Stomach (tissue), 4 donors: ENCODE measurements at regions not wholly inside any gene's neighbourhood (a gene's known extent, or its start where the extent isn't known, plus 50 kb on each side); places are given as distances from the start of the nearest gene placed in this dataset.

Source experiments
- EP300 ChIP-seq: sonication (generic); formaldehyde crosslinking; IDR thresholded peaks from one replicate; pipeline ENCODE4 v1.6.1; 2017; ENCODE audit warnings: antibody characterized with exemption
- POLR2A ChIP-seq, 4 donors: fragments of 450-650 bp; IDR thresholded peaks; one replicate each; pipeline ENCODE4 v1.6.1; 2016; ENCODE audit warnings: antibody characterized with exemption in 4 of 4, control low read depth in 2 of 4, mild to moderate bottlenecking in 1 of 4, moderate library complexity in 1 of 4
- POLR2AphosphoS5 ChIP-seq, 3 donors: sonication (generic); formaldehyde crosslinking; IDR thresholded peaks; one replicate each; pipeline ENCODE4 v1.6.1; 2016; ENCODE audit warnings: antibody characterized with exemption in 3 of 3
- TF ChIP-seq, protein P1 (sequence below), 7 experiments: fragments of 450-650 bp in 4 of 7; fragments of 200-600 bp in 3 of 7; sonication (generic) in 3 of 7; IDR thresholded peaks; one replicate each; pipeline ENCODE4 v1.5.1; 2016 to 2019; ENCODE audit warnings: antibody characterized with exemption in 7 of 7, control low read depth in 2 of 7, mild to moderate bottlenecking in 1 of 7

DNA sequence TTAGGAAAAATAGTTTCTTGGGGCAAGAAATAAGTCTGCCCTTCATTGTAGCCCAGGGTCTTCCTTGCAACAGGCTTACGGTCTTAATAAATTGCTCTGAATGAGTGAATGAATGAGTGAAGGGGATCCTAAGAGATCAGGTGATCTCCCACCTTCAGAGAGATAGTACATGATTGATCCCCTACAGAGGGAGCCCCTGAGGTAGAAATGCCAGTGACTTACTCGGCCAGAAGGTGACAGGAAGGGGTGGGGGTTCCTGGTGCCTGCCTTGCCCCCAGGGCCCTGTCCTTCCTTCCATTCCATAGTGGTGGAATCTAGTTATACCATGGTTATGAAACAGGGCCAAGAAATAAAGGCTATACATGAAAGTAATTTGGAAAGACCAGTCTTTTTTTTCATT, 215.3 kb upstream of the SSTR4 start:
- TF ChIP-seq, protein P1, sequence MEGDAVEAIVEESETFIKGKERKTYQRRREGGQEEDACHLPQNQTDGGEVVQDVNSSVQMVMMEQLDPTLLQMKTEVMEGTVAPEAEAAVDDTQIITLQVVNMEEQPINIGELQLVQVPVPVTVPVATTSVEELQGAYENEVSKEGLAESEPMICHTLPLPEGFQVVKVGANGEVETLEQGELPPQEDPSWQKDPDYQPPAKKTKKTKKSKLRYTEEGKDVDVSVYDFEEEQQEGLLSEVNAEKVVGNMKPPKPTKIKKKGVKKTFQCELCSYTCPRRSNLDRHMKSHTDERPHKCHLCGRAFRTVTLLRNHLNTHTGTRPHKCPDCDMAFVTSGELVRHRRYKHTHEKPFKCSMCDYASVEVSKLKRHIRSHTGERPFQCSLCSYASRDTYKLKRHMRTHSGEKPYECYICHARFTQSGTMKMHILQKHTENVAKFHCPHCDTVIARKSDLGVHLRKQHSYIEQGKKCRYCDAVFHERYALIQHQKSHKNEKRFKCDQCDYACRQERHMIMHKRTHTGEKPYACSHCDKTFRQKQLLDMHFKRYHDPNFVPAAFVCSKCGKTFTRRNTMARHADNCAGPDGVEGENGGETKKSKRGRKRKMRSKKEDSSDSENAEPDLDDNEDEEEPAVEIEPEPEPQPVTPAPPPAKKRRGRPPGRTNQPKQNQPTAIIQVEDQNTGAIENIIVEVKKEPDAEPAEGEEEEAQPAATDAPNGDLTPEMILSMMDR (IDR thresholded peaks at IDR 0.05) = no peak
- TF ChIP-seq POLR2AphosphoS5 (IDR thresholded peaks at IDR 0.05) = no peak
- no peak for TF ChIP-seq POLR2A (IDR thresholded peaks at IDR 0.05)
- no peak for TF ChIP-seq EP300
